HCT116 (cell line): ENCODE measurements at regions not wholly inside any gene's neighbourhood (a gene's known extent, or its start where the extent isn't known, plus 50 kb on each side); places are given as distances from the start of the nearest gene placed in this dataset.

ENCODE experiments used
- ATAC-seq: fragments of 200-7000 bp; cut with Tn5 transposase; 2 replicates; pipeline ENCODE4 v1.9.1; 2020; ENCODE audit warnings: mild to moderate bottlenecking, moderate library complexity
- BruUV-seq: library from RNA; stranded (reverse); fragments of 400-500 nt; replicated peaks from 2 replicates; lab custom pipeline; 2021; lab: Mats Ljungman, UMichigan
- CTCF ChIA-PET: fragments of 300-600 bp; sonication (Branson Sonifier 250); formaldehyde crosslinking; loops from one replicate; lab custom pipeline; 2021; ENCODE audit warnings: antibody characterized with exemption; lab: Charles Lee
- POLR2A ChIA-PET: fragments of 300-600, 350-600 bp; sonication (Branson Sonifier 250); formaldehyde crosslinking; loops from one replicate; lab custom pipeline; 2021; ENCODE audit warnings: antibody characterized with exemption; lab: Charles Lee
- RAD21 ChIA-PET, 2 experiments: fragments of 300-600 bp; sonication (Branson Sonifier 250); formaldehyde crosslinking; loops; one replicate each; lab custom pipeline; 2023; ENCODE audit warnings: low total read pairs in 2 of 2; ENCODE audit not compliant: uncharacterized antibody in 2 of 2, unreplicated experiment in 2 of 2, low non-redundant PET in 1 of 2; lab: Charles Lee
- DNase-seq: peaks from one replicate; pipeline ENCODE4 v3.0.0-alpha.2; 2010; ENCODE audit warnings: low read depth, low spot score
- H2AFZ ChIP-seq: fragments of 200-600 bp; shearing (Covaris generic), sonication (generic); 2 replicates; pipeline ENCODE4 v1.6.1; 2017; ENCODE audit warnings: low read depth, mixed run types, mixed read lengths, antibody characterized with exemption, low read length; ENCODE audit not compliant: poor library complexity, severe bottlenecking
- H3K27ac ChIP-seq: 2 replicates; pipeline ENCODE4 v1.5.1; 2012; ENCODE audit warnings: low read depth, low read length
- H3K27me3 ChIP-seq: fragments of 200-600 bp; sonication (generic); 2 replicates; pipeline ENCODE4 v1.6.1; 2016; ENCODE audit warnings: mixed run types, low read length, mixed read lengths; ENCODE audit not compliant: insufficient read depth
- H3K36me3 ChIP-seq, 2 experiments: fragments of 200-500 bp in 1 of 2; fragments of 200-600 bp in 1 of 2; sonication (Bioruptor generic) in 1 of 2; sonication (generic) in 1 of 2; 2 replicates each; pipeline versions ENCODE4 v1.5.1 to v1.6.1; 2014 to 2016; ENCODE audit warnings: low read length in 2 of 2, inconsistent platforms in 1 of 2, mixed read lengths in 1 of 2, mixed run types in 1 of 2; ENCODE audit not compliant: insufficient read depth in 2 of 2, control insufficient read depth in 1 of 2
- H3K4me1 ChIP-seq, 2 experiments: fragments of 200-600 bp in 1 of 2; sonication (generic) in 1 of 2; 2 replicates each; pipeline versions ENCODE4 v1.5.1 to v1.6.1; 2012 to 2017; ENCODE audit warnings: low read length in 2 of 2, inconsistent platforms in 1 of 2, mild to moderate bottlenecking in 1 of 2, mixed read lengths in 1 of 2, mixed run types in 1 of 2, moderate library complexity in 1 of 2; ENCODE audit not compliant: insufficient read depth in 2 of 2, control insufficient read depth in 1 of 2
- H3K4me2 ChIP-seq: fragments of 200-600 bp; sonication (generic); 2 replicates; pipeline ENCODE4 v1.6.1; 2017; ENCODE audit warnings: mixed run types, low read length, mixed read lengths
- H3K4me3 ChIP-seq, 2 experiments: fragments of 200-600 bp in 1 of 2; sonication (generic) in 1 of 2; replicated peaks in 1 of 2; 2 replicates each; pipeline ENCODE4 v1.5.1; 2011 to 2016; ENCODE audit warnings: low read length in 2 of 2, control low read depth in 1 of 2, low read depth in 1 of 2, mild to moderate bottlenecking in 1 of 2, mixed read lengths in 1 of 2, mixed run types in 1 of 2
- H3K79me2 ChIP-seq: fragments of 200-600 bp; sonication (generic); 2 replicates; pipeline ENCODE4 v1.6.1; 2017; ENCODE audit warnings: mild to moderate bottlenecking, mixed run types, low read length, moderate library complexity, mixed read lengths; ENCODE audit not compliant: insufficient read depth
- H3K9ac ChIP-seq: fragments of 200-600 bp; sonication (generic); 2 replicates; pipeline ENCODE4 v1.6.1; 2016; ENCODE audit warnings: low read length, mixed read lengths
- H3K9me2 ChIP-seq: fragments of 200-600 bp; sonication (generic), shearing (Covaris generic); 2 replicates; pipeline ENCODE4 v1.6.1; 2017; ENCODE audit warnings: mixed run types, mild to moderate bottlenecking, moderate library complexity; ENCODE audit not compliant: insufficient read depth
- H3K9me3 ChIP-seq, 2 experiments: fragments of 200-500 bp in 1 of 2; fragments of 200-600 bp in 1 of 2; sonication (Bioruptor generic) in 1 of 2; sonication (generic) in 1 of 2; 2 replicates each; pipeline ENCODE4 v1.6.1; 2014 to 2017; ENCODE audit warnings: low read length in 2 of 2, mixed read lengths in 2 of 2, inconsistent platforms in 1 of 2, low read depth in 1 of 2, mild to moderate bottlenecking in 1 of 2, mixed run types in 1 of 2, moderate library complexity in 1 of 2; ENCODE audit not compliant: control insufficient read depth in 1 of 2, insufficient read depth in 1 of 2
- H4K20me1 ChIP-seq: fragments of 200-600 bp; sonication (generic), shearing (Covaris generic); 2 replicates; pipeline ENCODE4 v1.6.1; 2017; ENCODE audit warnings: mixed run types, mild to moderate bottlenecking, moderate library complexity; ENCODE audit not compliant: insufficient read depth
- CTCF ChIP-seq, 3 experiments: fragments of 200-600 bp in 1 of 3; sonication (generic) in 1 of 3; IDR thresholded peaks in 2 of 3; conservative IDR thresholded peaks in 1 of 3; 2 replicates each; pipeline ENCODE4 v1.5.1; 2012 to 2017; ENCODE audit warnings: low read depth in 2 of 3, low read length in 2 of 3, antibody characterized with exemption in 1 of 3, borderline replicate concordance in 1 of 3, control low read depth in 1 of 3, mild to moderate bottlenecking in 1 of 3, mixed read lengths in 1 of 3, mixed run types in 1 of 3, moderate library complexity in 1 of 3; ENCODE audit not compliant: insufficient read depth in 1 of 3
- ELF1 ChIP-seq: IDR thresholded peaks from 2 replicates; pipeline ENCODE4 v1.6.1; 2012; ENCODE audit warnings: low read depth, borderline replicate concordance
- MAX ChIP-seq: IDR thresholded peaks from 2 replicates; pipeline ENCODE4 v1.6.1; 2012
- POLR2A ChIP-seq: IDR thresholded peaks from 2 replicates; pipeline ENCODE4 v1.7.0; 2011; ENCODE audit warnings: borderline replicate concordance; ENCODE audit not compliant: insufficient read depth, insufficient read length; ENCODE audit errors: extremely low read depth
- POLR2AphosphoS5 ChIP-seq: IDR thresholded peaks from 2 replicates; pipeline ENCODE4 v1.6.1; 2011; ENCODE audit warnings: mild to moderate bottlenecking, low read depth, low read length, moderate library complexity
- RAD21 ChIP-seq: IDR thresholded peaks from 2 replicates; pipeline ENCODE4 v1.6.1; 2012; ENCODE audit warnings: low read depth, mild to moderate bottlenecking
- SIN3A ChIP-seq: IDR thresholded peaks from 2 replicates; pipeline ENCODE4 v1.6.1; 2012; ENCODE audit warnings: low read depth
- ZBTB33 ChIP-seq: IDR thresholded peaks from 2 replicates; pipeline ENCODE4 v1.6.1; 2011; ENCODE audit warnings: mild to moderate bottlenecking, low read length, moderate library complexity; ENCODE audit not compliant: insufficient replicate concordance; ENCODE audit errors: extremely low read depth
- intact Hi-C: fragments of 100-400 bp; cut with micrococcal nuclease; formaldehyde crosslinking; loops from 2 replicates; pipeline ENCODE4 v1.10.0; 2022
- TF ChIP-seq, protein P1 (sequence below): IDR thresholded peaks from 2 replicates; pipeline ENCODE4 v1.6.1; 2012; ENCODE audit warnings: low read depth

DNA sequence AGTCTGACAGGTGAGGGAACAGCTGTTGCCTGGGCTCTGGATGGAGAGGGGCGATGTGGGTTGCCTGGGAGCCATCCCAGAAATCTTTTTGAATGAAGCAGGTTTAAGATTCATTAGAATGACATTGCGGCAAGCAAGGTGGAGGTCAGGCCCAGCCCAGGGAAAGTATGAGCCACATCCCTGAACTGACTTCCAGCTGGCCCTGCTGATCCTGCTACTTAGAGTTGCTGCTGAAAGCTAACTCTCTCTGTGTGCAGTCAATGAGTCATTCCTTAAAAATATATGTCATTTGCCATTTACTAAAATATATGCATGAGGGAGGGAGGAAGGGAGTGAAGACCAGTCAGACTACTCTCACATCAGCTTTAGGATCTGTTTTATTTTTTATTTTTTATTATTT, 54.3 kb upstream of the RAB3GAP2 start:
- ChIA-PET RAD21 (no interaction called here), CTCF (no interaction called here), POLR2A (no interaction called here)
- ATAC-seq = no peak
- H3K4me2 ChIP-seq = no peak overlapping the region
- TF ChIP-seq CTCF (IDR thresholded peaks at IDR 0.05 in 2 of 3, conservative IDR thresholded peaks at IDR 0.05 in 1 of 3; ENCODE audit: borderline replicate concordance in 1 of 3, insufficient read depth in 1 of 3, low read depth in 2 of 3, low read length in 2 of 3) (no peak), ZBTB33 (no peak), ELF1 (no peak), MAX (no peak), SIN3A (no peak), RAD21 (no peak), POLR2AphosphoS5 (no peak), POLR2A (no peak)
- TF ChIP-seq, protein P1, sequence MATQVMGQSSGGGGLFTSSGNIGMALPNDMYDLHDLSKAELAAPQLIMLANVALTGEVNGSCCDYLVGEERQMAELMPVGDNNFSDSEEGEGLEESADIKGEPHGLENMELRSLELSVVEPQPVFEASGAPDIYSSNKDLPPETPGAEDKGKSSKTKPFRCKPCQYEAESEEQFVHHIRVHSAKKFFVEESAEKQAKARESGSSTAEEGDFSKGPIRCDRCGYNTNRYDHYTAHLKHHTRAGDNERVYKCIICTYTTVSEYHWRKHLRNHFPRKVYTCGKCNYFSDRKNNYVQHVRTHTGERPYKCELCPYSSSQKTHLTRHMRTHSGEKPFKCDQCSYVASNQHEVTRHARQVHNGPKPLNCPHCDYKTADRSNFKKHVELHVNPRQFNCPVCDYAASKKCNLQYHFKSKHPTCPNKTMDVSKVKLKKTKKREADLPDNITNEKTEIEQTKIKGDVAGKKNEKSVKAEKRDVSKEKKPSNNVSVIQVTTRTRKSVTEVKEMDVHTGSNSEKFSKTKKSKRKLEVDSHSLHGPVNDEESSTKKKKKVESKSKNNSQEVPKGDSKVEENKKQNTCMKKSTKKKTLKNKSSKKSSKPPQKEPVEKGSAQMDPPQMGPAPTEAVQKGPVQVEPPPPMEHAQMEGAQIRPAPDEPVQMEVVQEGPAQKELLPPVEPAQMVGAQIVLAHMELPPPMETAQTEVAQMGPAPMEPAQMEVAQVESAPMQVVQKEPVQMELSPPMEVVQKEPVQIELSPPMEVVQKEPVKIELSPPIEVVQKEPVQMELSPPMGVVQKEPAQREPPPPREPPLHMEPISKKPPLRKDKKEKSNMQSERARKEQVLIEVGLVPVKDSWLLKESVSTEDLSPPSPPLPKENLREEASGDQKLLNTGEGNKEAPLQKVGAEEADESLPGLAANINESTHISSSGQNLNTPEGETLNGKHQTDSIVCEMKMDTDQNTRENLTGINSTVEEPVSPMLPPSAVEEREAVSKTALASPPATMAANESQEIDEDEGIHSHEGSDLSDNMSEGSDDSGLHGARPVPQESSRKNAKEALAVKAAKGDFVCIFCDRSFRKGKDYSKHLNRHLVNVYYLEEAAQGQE = no peak
- H3K27ac ChIP-seq = no peak overlapping the region
- H3K9ac ChIP-seq = no peak overlapping the region
- no peaks in the 10 kb centered on the region for H3K4me1 ChIP-seq
- no peaks in the 10 kb centered on the region for H3K9me2 ChIP-seq
- no peaks in the 10 kb centered on the region for H3K9me3 ChIP-seq
- no peaks in the 10 kb centered on the region for H3K79me2 ChIP-seq
- no peak overlapping the region for H3K4me3 ChIP-seq
- no peaks in the 10 kb centered on the region for H3K36me3 ChIP-seq
- H4K20me1 ChIP-seq = no peaks in the 10 kb centered on the region
- H2AFZ ChIP-seq = no peak overlapping the region
- BruUV-seq = no TSS peak
- H3K27me3 ChIP-seq = no peaks in the 10 kb centered on the region
- no peak for DNase-seq
- intact Hi-C loops = no loop called here
